Activated B cell treated with CpG ODN at 0.5 μM for 24 hours (primary cell): ENCODE measurements at regions not wholly inside any gene's neighbourhood (a gene's known extent, or its start where the extent isn't known, plus 50 kb on each side); places are given as distances from the start of the nearest gene placed in this dataset.

Experiments
- ATAC-seq: fragments of 200-7000 bp; cut with Tn5 transposase; one replicate; pipeline ENCODE4 v1.10.0; 2021; ENCODE audit warnings: low read depth, mild to moderate bottlenecking, moderate library complexity
- CTCF ChIA-PET: fragments of 350-600 bp; sonication (Branson Sonifier 250); formaldehyde crosslinking; loops from one replicate; lab custom pipeline; 2021; ENCODE audit warnings: antibody characterized with exemption; lab: Charles Lee
- POLR2A ChIA-PET: fragments of 350-600 bp; sonication (Branson Sonifier 250); formaldehyde crosslinking; loops from one replicate; lab custom pipeline; 2021; ENCODE audit warnings: antibody characterized with exemption; lab: Charles Lee
- DNase-seq: peaks from one replicate; pipeline ENCODE4 v3.0.0; 2022
- H3K27ac Mint-ChIP-seq: one replicate; pipeline ENCODE4 v1.8.0; 2020; ENCODE audit warnings: mixed read lengths
- H3K27me3 Mint-ChIP-seq: one replicate; pipeline ENCODE4 v1.8.0; 2021; ENCODE audit warnings: mixed read lengths
- H3K36me3 Mint-ChIP-seq: one replicate; pipeline ENCODE4 v1.8.0; 2021; ENCODE audit warnings: low read depth, mixed read lengths
- H3K4me1 Mint-ChIP-seq: one replicate; pipeline ENCODE4 v1.8.0; 2021; ENCODE audit warnings: mixed read lengths
- H3K4me3 Mint-ChIP-seq: one replicate; pipeline ENCODE4 v1.8.0; 2020; ENCODE audit warnings: mild to moderate bottlenecking, mixed read lengths
- H3K9me3 Mint-ChIP-seq: one replicate; pipeline ENCODE4 v1.8.0; 2020; ENCODE audit warnings: mixed read lengths
- CTCF ChIP-seq: fragments of 200-600 bp; IDR thresholded peaks from one replicate; pipeline ENCODE4 v1.8.0; 2022; ENCODE audit warnings: antibody characterized with exemption, mild to moderate bottlenecking
- intact Hi-C: fragments of 100-400 bp; cut with micrococcal nuclease; formaldehyde crosslinking; loops from one replicate; pipeline ENCODE4 v1.15.1; 2024

- no peaks in the 10 kb centered on the region for H3K27me3 Mint-ChIP-seq
- H3K9me3 Mint-ChIP-seq = no peaks in the 10 kb centered on the region
- POLR2A ChIA-PET = no interaction called here
- H3K27ac Mint-ChIP-seq = no peak overlapping the region
- no peak for TF ChIP-seq CTCF
- CTCF ChIA-PET = no interaction called here
- peaks cover 5% of the 10 kb centered on the region for H3K4me1 Mint-ChIP-seq
- DNase-seq (no peak), ATAC-seq (no peak)
- H3K36me3 Mint-ChIP-seq = no peaks in the 10 kb centered on the region
- intact Hi-C loops = loop anchor here (10.0 kb wide), 1 partner anchor 1831 kb away; no protein-coding TSS in a partner anchor
- H3K4me3 Mint-ChIP-seq = no peak overlapping the region
Measured at GRCh38 chr2:191754103-191754502, 76.2 kb downstream of the NABP1 start.

DNA sequence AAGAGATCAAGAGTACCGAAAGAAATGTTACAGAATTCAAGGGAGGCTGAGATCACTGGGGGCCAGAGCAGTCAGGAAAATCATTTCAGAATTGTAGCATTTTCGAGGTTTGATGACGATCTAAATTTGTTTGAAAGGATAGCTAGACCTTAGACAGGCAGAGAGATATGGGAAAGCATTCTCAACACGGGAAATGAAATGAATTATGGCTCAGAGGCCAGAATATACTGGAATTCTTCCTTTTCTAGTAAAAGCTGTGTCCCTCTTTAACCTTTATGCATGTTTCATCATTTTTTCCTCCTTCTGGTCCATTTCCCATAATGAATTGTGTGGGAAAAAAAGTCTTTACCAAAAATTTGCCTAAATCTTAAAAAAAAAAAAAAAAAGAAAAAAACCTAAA, 78.8 kb downstream of the NABP1 start:
- H3K27me3 Mint-ChIP-seq = no peaks in the 10 kb centered on the region
- intact Hi-C loops = loop anchor here (10.0 kb wide), 1 partner anchor 1828 kb away; no protein-coding TSS in a partner anchor
- ATAC-seq (no peak), DNase-seq (no peak)
- H3K4me1 Mint-ChIP-seq = peaks cover 6% of the 10 kb centered on the region
- H3K27ac Mint-ChIP-seq = no peak overlapping the region
- H3K36me3 Mint-ChIP-seq = no peaks in the 10 kb centered on the region
- ChIA-PET POLR2A (interaction anchor here (0.7 kb wide), 1 partner anchor 183 kb away, joined by 4 read pairs; no protein-coding TSS in a partner anchor), CTCF (interaction anchor here (0.7 to 5.1 kb wide), 3 partner anchors 9 to 405 kb away, joined by 3 to 30 read pairs (median 3); no protein-coding TSS in a partner anchor)
- no peaks in the 10 kb centered on the region for H3K9me3 Mint-ChIP-seq
- TF ChIP-seq CTCF = no peak
- no peak overlapping the region for H3K4me3 Mint-ChIP-seq

- POLR2A ChIA-PET = interaction anchor here (0.7 kb wide), 1 partner anchor 182 kb away, joined by 4 read pairs; no protein-coding TSS in a partner anchor
Measured at GRCh38 chr2:191757208-191757607, 79.3 kb downstream of the NABP1 start.

GRCh38 chr2:191758518-191759507, 80.9 kb downstream of the NABP1 start:
- DNase-seq = peak; percentile 39
- peak overlapping the region; percentile 8 for H3K27ac Mint-ChIP-seq
- CTCF ChIA-PET = interaction anchor here (0.7 to 5.1 kb wide), 10 partner anchors 13 to 687 kb away, joined by 3 to 30 read pairs (median 4); no protein-coding TSS in a partner anchor
- no peaks in the 10 kb centered on the region for H3K27me3 Mint-ChIP-seq
- peaks cover 6% of the 10 kb centered on the region for H3K4me1 Mint-ChIP-seq
- POLR2A ChIA-PET = interaction anchor here (0.6 kb wide), 1 partner anchor 115 kb away, joined by 3 read pairs; no protein-coding TSS in a partner anchor
- intact Hi-C loops = loop anchor here (1.0 to 10.0 kb wide), 4 partner anchors 68 to 1826 kb away; no protein-coding TSS in a partner anchor
- H3K36me3 Mint-ChIP-seq = no peaks in the 10 kb centered on the region
- ATAC-seq = peak; percentile 100
- no peak for TF ChIP-seq CTCF
- H3K9me3 Mint-ChIP-seq = no peaks in the 10 kb centered on the region
- peak overlapping the region; percentile 13 for H3K4me3 Mint-ChIP-seq

More at GRCh38 chr2:191757208-191757607, 79.3 kb downstream of the NABP1 start:
- H3K27ac Mint-ChIP-seq = no peak overlapping the region
- CTCF ChIA-PET = interaction anchor here (0.7 to 5.1 kb wide), 3 partner anchors 9 to 405 kb away, joined by 3 to 30 read pairs (median 3); no protein-coding TSS in a partner anchor
- H3K36me3 Mint-ChIP-seq = no peaks in the 10 kb centered on the region
- ATAC-seq (no peak), DNase-seq (no peak)
- H3K27me3 Mint-ChIP-seq = no peaks in the 10 kb centered on the region
- no peak overlapping the region for H3K4me3 Mint-ChIP-seq
- TF ChIP-seq CTCF = no peak
- intact Hi-C loops = loop anchor here (10.0 kb wide), 1 partner anchor 1828 kb away; no protein-coding TSS in a partner anchor
- H3K4me1 Mint-ChIP-seq = peaks cover 6% of the 10 kb centered on the region
- H3K9me3 Mint-ChIP-seq = no peaks in the 10 kb centered on the region
